HS-27A (cell line): ENCODE measurements at regions not wholly inside any gene's neighbourhood (a gene's known extent, or its start where the extent isn't known, plus 50 kb on each side); places are given as distances from the start of the nearest gene placed in this dataset.

Source experiments
- DNase-seq: peaks from one replicate; pipeline ENCODE4 v3.0.0-alpha.2; 2012; ENCODE audit warnings: low read depth, missing footprints

GRCh38 chr13:64446372-64446771 is 2783.8 kb downstream of the PCDH9 start:
- DNase-seq = no peak

- DNase-seq = no peak
Observed at GRCh38 chr13:64441740-64442139, 2788.4 kb downstream of the PCDH9 start.

GRCh38 chr13:64438084-64438483 is 2792.1 kb downstream of the PCDH9 start:
- no peak for DNase-seq

GRCh38 chr13:64429691-64430090 is 2800.4 kb downstream of the PCDH9 start:
- DNase-seq = no peak

- no peak for DNase-seq
Observed at GRCh38 chr13:64428196-64428595, 2801.9 kb downstream of the PCDH9 start.

- DNase-seq = no peak
Observed at GRCh38 chr13:64423467-64423866, 2806.7 kb downstream of the PCDH9 start.

- DNase-seq = no peak
Observed at GRCh38 chr13:64420181-64420580, 2810.0 kb downstream of the PCDH9 start.

- no peak for DNase-seq
Observed at GRCh38 chr13:64417581-64417980, 2812.6 kb downstream of the PCDH9 start.

- DNase-seq = no peak
Observed at GRCh38 chr13:64414381-64414780, 2815.8 kb downstream of the PCDH9 start.

GRCh38 chr13:64413529-64413928 is 2816.6 kb downstream of the PCDH9 start:
- no peak for DNase-seq

- no peak for DNase-seq
Observed at GRCh38 chr13:64410276-64411053, 2819.7 kb downstream of the PCDH9 start.

- no peak for DNase-seq
Observed at GRCh38 chr13:64397701-64398100, 2832.4 kb downstream of the PCDH9 start.

GRCh38 chr13:64377606-64378005 is 2852.5 kb downstream of the PCDH9 start:
- no peak for DNase-seq

- DNase-seq = no peak
Observed at GRCh38 chr13:64371461-64371860, 2858.7 kb downstream of the PCDH9 start.

- DNase-seq = no peak
Observed at GRCh38 chr13:64371045-64371444, 2859.1 kb downstream of the PCDH9 start.

- no peak for DNase-seq
Observed at GRCh38 chr13:64369121-64369520, 2861.0 kb downstream of the PCDH9 start.

GRCh38 chr13:64362564-64362963 is 2867.6 kb downstream of the PCDH9 start:
- no peak for DNase-seq

- DNase-seq = no peak
Observed at GRCh38 chr13:64347664-64348063, 2882.5 kb downstream of the PCDH9 start.

GRCh38 chr13:64339373-64340063 is 2890.6 kb downstream of the PCDH9 start:
- no peak for DNase-seq

GRCh38 chr13:64338671-64339070 is 2891.5 kb downstream of the PCDH9 start:
- DNase-seq = no peak

- DNase-seq = no peak
Observed at GRCh38 chr13:64333888-64334287, 2896.2 kb downstream of the PCDH9 start.

GRCh38 chr13:64332048-64332447 is 2898.1 kb downstream of the PCDH9 start:
- no peak for DNase-seq

GRCh38 chr13:64327505-64328194 is 2902.5 kb downstream of the PCDH9 start:
- DNase-seq = no peak
